Cardiac fibroblast (primary cell): ENCODE measurements at regions not wholly inside any gene's neighbourhood (a gene's known extent, or its start where the extent isn't known, plus 50 kb on each side); places are given as distances from the start of the nearest gene placed in this dataset.
A peak's percentile ranks its signal among the peaks of the same experiment; 100 is the strongest.

Experiments used
- DNase-seq, 2 donors: peaks; one replicate each; pipeline versions ENCODE4 v3.0.0 to v3.0.0-alpha.2; 2010; ENCODE audit warnings: low read depth in 2 of 2
- H3K4me3 ChIP-seq, 2 donors: replicated peaks in 1 of 2; 1 replicate in 1 of 2; 2 replicates in 1 of 2; pipeline ENCODE4 v1.5.1; 2011; ENCODE audit warnings: low read depth in 2 of 2, low read length in 2 of 2, mild to moderate bottlenecking in 2 of 2, moderate library complexity in 1 of 2
- TF ChIP-seq, protein P1 (sequence below): IDR thresholded peaks from one replicate; pipeline ENCODE4 v1.5.1; 2011; ENCODE audit warnings: low read depth, mild to moderate bottlenecking, low read length, inconsistent platforms

- DNase-seq, result no peak
- H3K4me3 ChIP-seq, result no peak overlapping the region
- TF ChIP-seq, protein P1, sequence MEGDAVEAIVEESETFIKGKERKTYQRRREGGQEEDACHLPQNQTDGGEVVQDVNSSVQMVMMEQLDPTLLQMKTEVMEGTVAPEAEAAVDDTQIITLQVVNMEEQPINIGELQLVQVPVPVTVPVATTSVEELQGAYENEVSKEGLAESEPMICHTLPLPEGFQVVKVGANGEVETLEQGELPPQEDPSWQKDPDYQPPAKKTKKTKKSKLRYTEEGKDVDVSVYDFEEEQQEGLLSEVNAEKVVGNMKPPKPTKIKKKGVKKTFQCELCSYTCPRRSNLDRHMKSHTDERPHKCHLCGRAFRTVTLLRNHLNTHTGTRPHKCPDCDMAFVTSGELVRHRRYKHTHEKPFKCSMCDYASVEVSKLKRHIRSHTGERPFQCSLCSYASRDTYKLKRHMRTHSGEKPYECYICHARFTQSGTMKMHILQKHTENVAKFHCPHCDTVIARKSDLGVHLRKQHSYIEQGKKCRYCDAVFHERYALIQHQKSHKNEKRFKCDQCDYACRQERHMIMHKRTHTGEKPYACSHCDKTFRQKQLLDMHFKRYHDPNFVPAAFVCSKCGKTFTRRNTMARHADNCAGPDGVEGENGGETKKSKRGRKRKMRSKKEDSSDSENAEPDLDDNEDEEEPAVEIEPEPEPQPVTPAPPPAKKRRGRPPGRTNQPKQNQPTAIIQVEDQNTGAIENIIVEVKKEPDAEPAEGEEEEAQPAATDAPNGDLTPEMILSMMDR, result no peak
Observed at GRCh38 chr4:120431180-120431579, 364.5 kb upstream of the MAD2L1 start.

GRCh38 chr4:120418146-120418545, 351.5 kb upstream of the MAD2L1 start:
- no peak overlapping the region for H3K4me3 ChIP-seq
- DNase-seq, result peak in 1 of 2 donors; percentile 1
- TF ChIP-seq, protein P1, result no peak

- TF ChIP-seq, protein P1, result no peak
- no peak overlapping the region for H3K4me3 ChIP-seq
- DNase-seq, result no peak
Observed at GRCh38 chr4:120415896-120416295, 349.2 kb upstream of the MAD2L1 start.

- H3K4me3 ChIP-seq, result no peak overlapping the region
- DNase-seq, result no peak
- TF ChIP-seq, protein P1, result no peak
Observed at GRCh38 chr4:120406960-120407359, 340.3 kb upstream of the MAD2L1 start.

GRCh38 chr4:120403296-120403695, 336.6 kb upstream of the MAD2L1 start:
- no peak for DNase-seq
- TF ChIP-seq, protein P1, result no peak
- H3K4me3 ChIP-seq, result no peak overlapping the region

DNA sequence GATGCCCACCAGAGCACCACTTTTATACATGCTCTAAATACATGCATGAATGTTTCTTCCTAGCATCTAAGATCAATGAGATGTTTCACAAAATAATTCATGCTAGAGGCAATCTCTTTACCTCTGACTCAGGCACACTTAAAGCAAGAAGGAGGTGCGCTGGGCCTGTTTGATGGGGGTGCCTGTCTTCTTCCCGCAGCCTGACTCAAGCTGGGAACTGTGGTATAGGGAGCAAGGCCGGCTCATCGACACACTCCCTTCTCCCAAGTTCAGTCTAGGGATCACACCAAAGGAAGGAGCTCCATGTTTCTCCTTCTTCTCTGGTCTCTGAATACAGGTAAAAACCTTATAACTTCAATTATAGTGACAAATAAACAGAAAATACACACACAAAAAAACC, 333.8 kb upstream of the MAD2L1 start:
- H3K4me3 ChIP-seq, result no peak overlapping the region
- TF ChIP-seq, protein P1, result no peak
- no peak for DNase-seq

- TF ChIP-seq, protein P1, result no peak
- no peak overlapping the region for H3K4me3 ChIP-seq
- DNase-seq, result no peak
Observed at GRCh38 chr4:120399826-120400225, 333.2 kb upstream of the MAD2L1 start.
